Activated T-cell treated with anti-CD3 and anti-CD28 coated beads, Interleukin-2, amount 50 U/mL, for 4 hours (primary cell): ENCODE measurements at regions not wholly inside any gene's neighbourhood (a gene's known extent, or its start where the extent isn't known, plus 50 kb on each side); places are given as distances from the start of the nearest gene placed in this dataset.

ENCODE experiments used
- ATAC-seq, 2 donors: fragments of 200-7000 bp; cut with Tn5 transposase; one replicate each; pipeline ENCODE4 v1.10.0; 2021
- DNase-seq: peaks from one replicate; pipeline ENCODE4 v3.0.0-alpha.2; 2020
- H3K27me3 Mint-ChIP-seq: one replicate; pipeline ENCODE4 v1.8.0; 2021; ENCODE audit warnings: low read depth, mixed read lengths
- H3K36me3 Mint-ChIP-seq: one replicate; pipeline ENCODE4 v1.8.0; 2022; ENCODE audit warnings: mixed read lengths; ENCODE audit not compliant: insufficient read depth
- H3K4me1 Mint-ChIP-seq: one replicate; pipeline ENCODE4 v1.8.0; 2021; ENCODE audit warnings: low read depth, mixed read lengths
- H3K4me3 Mint-ChIP-seq: one replicate; pipeline ENCODE4 v1.8.0; 2021; ENCODE audit warnings: mild to moderate bottlenecking, moderate library complexity, mixed read lengths
- H3K9me3 Mint-ChIP-seq: one replicate; pipeline ENCODE4 v1.8.0; 2021; ENCODE audit warnings: mixed read lengths

DNA sequence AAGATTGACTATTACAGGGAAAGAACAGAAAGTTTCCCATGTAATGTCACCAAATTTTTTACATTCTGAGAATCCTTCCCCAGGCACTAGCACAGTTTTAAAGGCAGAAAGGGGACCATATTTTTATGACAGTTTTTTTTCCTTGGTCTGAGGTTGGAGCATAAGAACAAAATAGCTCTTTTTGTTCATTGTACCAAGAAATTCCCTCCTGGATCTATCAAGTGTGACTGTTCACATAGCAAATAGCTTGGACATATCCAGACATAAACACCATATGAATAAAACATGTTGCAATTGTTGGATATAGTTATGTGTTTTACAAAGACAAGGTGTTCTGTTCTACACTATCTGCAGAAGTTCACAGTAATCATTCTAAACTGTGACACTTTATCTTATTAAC is 182.4 kb upstream of the ADGRL2 start:
- Mint-ChIP-seq H3K36me3 (peaks cover 2% of the 10 kb centered on the region), H3K9me3 (peaks cover 7% of the 10 kb centered on the region), H3K4me1 (no peaks in the 10 kb centered on the region), H3K4me3 (no peak overlapping the region), H3K27me3 (no peaks in the 10 kb centered on the region)
- ATAC-seq (no peak), DNase-seq (no peak)

DNA sequence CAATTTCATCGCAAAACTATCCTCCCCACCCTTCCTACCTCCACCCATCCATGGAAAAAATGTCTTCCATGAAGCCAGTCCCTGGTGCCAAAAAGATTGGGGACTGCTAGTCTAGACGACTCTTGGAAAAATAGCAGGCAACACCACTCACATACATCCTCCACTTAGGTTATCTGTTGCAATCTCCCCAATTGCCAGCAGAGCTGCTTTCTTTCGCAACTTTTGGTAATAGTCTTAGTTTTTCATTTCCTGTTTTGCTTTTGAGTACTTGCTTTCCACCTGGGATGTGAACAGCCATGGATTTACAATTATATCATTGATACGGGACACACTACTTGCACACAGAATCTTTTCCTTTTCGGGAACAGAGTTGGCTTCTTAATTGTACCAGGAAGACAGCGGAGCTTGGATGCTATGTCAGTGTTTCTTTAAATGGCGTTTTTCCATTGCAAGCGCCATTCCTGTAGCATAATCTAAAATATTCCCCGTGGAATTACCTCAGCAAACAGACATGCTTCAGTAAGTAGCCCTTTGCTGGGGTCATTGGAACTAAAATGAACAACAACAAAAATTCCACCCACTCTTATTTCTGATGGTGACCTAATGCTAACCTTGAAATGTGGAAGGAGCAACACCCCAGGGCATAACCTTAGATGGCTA is 183.3 kb upstream of the ADGRL2 start:
- no peaks in the 10 kb centered on the region for H3K27me3 Mint-ChIP-seq
- H3K9me3 Mint-ChIP-seq = peaks cover 5% of the 10 kb centered on the region
- ATAC-seq = no peak
- no peaks in the 10 kb centered on the region for H3K36me3 Mint-ChIP-seq
- no peak overlapping the region for H3K4me3 Mint-ChIP-seq
- H3K4me1 Mint-ChIP-seq = no peaks in the 10 kb centered on the region
- DNase-seq = no peak

DNA sequence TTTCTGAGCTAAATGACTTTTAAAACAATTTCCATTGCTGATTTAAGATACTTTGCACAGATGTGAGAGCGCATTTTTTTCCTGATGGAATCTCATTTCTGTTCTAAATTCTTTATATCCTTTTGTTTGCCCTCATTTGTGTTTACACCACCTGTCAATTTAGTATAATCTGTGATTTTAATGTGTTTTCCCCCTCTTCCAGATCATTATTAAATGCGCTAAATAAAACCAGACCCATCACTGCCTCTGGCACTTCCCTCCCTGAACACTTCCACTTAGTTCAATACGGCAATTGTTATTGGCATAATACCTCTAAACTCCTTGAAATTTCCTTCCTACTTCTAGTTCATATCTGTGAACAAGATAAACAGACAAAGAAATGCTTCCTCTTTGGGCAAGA is 186.9 kb upstream of the ADGRL2 start:
- peaks cover 5% of the 10 kb centered on the region for H3K9me3 Mint-ChIP-seq
- DNase-seq = no peak
- ATAC-seq = no peak
- H3K4me1 Mint-ChIP-seq = no peaks in the 10 kb centered on the region
- no peak overlapping the region for H3K4me3 Mint-ChIP-seq
- H3K27me3 Mint-ChIP-seq = no peaks in the 10 kb centered on the region
- no peaks in the 10 kb centered on the region for H3K36me3 Mint-ChIP-seq

DNA sequence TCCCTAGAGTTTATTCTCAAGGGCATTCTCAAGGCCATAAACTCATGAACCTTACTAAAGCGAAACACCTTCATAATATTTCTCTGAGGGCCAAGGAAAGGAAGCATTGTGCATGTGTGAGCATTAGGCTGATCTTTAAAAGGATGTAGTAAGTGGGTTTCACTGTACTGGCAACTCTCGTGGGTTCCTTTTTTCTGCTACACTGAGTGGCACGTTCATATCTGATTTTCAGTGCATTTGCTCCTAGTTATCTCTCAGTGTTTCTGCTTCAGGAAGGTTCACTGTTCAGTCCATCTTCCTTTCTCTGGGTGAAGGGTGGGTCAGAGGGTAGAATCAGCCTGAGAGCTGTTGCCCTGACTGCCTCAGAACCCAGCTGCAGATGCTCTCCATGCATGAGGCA is 192.8 kb upstream of the ADGRL2 start:
- no peaks in the 10 kb centered on the region for H3K36me3 Mint-ChIP-seq
- H3K4me3 Mint-ChIP-seq = no peak overlapping the region
- no peaks in the 10 kb centered on the region for H3K4me1 Mint-ChIP-seq
- peaks cover 3% of the 10 kb centered on the region for H3K9me3 Mint-ChIP-seq
- no peaks in the 10 kb centered on the region for H3K27me3 Mint-ChIP-seq
- DNase-seq (no peak), ATAC-seq (no peak)

DNA sequence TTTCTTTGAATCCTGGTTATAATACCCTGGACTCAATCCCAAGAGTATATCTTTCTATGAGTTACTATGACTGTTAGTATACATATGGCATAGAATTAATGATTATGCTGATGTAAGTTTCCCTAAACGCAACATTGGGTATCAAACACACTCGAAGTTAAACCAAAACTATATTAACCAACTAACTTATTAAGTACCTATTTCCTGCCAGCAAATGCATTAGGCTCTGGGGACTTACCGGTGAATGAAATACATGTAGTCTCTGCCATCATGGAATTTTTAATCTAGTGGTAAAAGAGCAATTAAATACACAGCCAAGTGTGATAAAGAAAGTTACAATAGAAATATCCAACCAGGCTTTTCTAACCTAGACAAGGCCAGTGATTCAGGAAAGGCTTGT is 193.6 kb upstream of the ADGRL2 start:
- H3K4me1 Mint-ChIP-seq = no peaks in the 10 kb centered on the region
- no peak for DNase-seq
- H3K27me3 Mint-ChIP-seq = no peaks in the 10 kb centered on the region
- no peak for ATAC-seq
- H3K9me3 Mint-ChIP-seq = peaks cover 3% of the 10 kb centered on the region
- no peak overlapping the region for H3K4me3 Mint-ChIP-seq
- no peaks in the 10 kb centered on the region for H3K36me3 Mint-ChIP-seq

DNA sequence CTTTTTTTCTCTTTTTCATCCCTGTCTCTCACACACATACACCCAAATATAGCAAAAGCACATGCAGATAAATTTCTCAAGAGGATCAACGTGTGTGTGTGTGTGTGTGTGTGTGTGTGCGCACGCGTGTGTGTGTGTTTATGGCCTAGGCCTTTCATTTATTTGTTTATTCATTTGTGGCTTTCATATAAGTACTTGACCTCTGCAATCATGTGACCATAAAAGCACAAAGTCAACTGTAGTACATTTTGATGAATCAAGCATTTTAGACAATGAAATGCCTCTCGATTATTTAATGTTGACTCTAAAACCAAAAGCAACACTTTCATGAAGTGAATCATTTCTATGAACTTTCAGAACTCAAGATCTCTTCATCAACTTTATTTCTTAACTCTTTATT is 194.1 kb upstream of the ADGRL2 start:
- peaks cover 3% of the 10 kb centered on the region for H3K9me3 Mint-ChIP-seq
- no peaks in the 10 kb centered on the region for H3K4me1 Mint-ChIP-seq
- no peak for ATAC-seq
- no peaks in the 10 kb centered on the region for H3K36me3 Mint-ChIP-seq
- no peaks in the 10 kb centered on the region for H3K27me3 Mint-ChIP-seq
- no peak for DNase-seq
- no peak overlapping the region for H3K4me3 Mint-ChIP-seq

DNA sequence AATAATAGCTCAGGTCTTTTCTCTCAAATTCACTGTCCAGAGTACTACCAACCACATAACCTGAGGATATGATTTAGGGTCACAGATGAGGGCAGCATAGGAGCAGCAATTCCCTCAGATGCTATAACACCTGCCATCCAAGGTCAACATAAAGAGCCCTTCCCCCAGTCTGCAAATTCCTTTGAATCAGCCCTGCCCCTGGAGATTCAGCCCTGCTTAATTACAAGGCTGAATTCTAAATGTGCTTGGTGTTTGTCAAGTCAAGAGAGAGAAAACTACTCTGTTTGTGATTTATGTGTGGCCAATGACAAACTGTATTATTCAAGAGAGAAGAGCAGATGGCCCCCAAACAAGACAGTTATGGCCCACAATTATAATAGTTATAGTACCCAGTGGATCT is 195.7 kb upstream of the ADGRL2 start:
- ATAC-seq = no peak
- Mint-ChIP-seq H3K27me3 (no peaks in the 10 kb centered on the region), H3K4me1 (no peaks in the 10 kb centered on the region), H3K4me3 (no peak overlapping the region), H3K36me3 (no peaks in the 10 kb centered on the region), H3K9me3 (peaks cover 7% of the 10 kb centered on the region)
- DNase-seq = no peak

DNA sequence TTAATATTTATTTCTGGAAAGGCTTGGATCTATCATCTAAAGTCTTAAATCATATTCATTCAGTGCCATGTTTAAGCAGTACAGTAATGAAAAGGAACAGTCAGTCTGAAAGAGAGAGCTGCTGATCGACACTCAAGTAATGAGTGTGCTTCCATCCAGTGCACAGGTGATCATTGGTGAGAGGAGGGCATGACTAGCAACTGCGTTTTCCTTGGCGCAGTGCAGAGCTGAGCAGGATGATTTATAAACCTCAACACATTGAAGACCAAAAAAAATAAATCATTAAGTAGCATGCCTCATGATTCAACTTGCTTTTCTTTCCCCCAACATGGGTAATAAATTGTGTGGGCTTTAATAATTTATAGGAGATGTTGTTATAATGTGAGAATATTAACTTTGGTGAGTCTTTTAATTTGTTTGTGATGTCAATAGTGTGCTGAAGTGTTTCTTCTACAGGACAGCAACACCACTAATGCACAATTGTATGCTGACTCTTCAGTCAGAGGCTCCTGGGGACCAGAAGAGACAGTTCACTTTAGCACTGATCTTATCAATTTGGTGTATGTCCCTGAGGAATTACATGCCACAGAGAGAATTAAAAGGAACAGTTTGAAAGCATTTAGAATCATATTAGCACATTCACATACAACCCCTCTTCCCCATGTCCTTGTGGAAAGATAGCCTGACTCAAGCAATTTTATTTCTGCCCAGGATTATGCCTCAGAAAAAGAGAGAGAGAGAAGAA is 199.7 kb upstream of the ADGRL2 start:
- DNase-seq = no peak
- Mint-ChIP-seq H3K4me3 (no peak overlapping the region), H3K4me1 (no peaks in the 10 kb centered on the region), H3K36me3 (no peaks in the 10 kb centered on the region), H3K9me3 (peaks cover 8% of the 10 kb centered on the region), H3K27me3 (no peaks in the 10 kb centered on the region)
- ATAC-seq = no peak

DNA sequence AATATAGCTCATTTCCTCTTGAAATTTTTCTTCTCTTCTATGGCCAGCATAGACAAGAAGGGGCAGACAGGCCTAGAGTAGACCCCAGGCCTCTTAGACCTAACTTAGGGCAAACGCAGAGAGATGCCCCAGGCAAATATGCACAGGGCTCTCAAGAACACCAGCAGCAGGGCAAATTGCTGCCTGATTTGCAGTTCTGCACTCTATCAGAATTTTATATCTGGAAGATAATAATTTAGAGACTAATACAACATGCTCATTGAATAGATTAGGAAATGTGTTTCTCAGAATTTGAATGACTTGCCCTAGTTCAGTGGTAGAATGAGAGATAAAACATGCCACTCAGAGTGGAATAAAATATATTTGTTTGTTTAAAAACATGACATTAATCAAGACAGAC is 200.4 kb upstream of the ADGRL2 start:
- no peaks in the 10 kb centered on the region for H3K27me3 Mint-ChIP-seq
- no peaks in the 10 kb centered on the region for H3K4me1 Mint-ChIP-seq
- DNase-seq = no peak
- no peak overlapping the region for H3K4me3 Mint-ChIP-seq
- no peaks in the 10 kb centered on the region for H3K36me3 Mint-ChIP-seq
- no peak for ATAC-seq
- H3K9me3 Mint-ChIP-seq = peaks cover 5% of the 10 kb centered on the region

DNA sequence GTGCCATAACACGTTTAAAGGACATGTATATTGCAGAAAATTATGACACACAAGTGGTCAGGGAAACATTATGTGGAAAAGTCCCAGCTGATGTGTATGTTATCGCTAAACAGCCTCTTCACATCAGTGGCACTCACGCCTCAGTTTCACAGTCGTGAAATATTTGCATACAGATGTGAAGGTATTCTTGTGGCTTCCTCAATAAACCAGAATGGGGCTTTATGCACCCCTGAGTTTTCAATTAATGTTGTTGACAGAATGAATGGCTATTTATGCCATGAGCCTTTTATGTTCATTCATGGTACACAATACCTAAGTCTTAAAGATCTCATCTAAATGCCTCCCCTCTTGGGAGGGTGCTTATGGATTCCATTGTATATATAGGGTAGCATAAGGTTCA is 202.1 kb upstream of the ADGRL2 start:
- Mint-ChIP-seq H3K27me3 (no peaks in the 10 kb centered on the region), H3K36me3 (no peaks in the 10 kb centered on the region), H3K9me3 (peaks cover 10% of the 10 kb centered on the region), H3K4me1 (no peaks in the 10 kb centered on the region), H3K4me3 (no peak overlapping the region)
- no peak for DNase-seq
- ATAC-seq = no peak

DNA sequence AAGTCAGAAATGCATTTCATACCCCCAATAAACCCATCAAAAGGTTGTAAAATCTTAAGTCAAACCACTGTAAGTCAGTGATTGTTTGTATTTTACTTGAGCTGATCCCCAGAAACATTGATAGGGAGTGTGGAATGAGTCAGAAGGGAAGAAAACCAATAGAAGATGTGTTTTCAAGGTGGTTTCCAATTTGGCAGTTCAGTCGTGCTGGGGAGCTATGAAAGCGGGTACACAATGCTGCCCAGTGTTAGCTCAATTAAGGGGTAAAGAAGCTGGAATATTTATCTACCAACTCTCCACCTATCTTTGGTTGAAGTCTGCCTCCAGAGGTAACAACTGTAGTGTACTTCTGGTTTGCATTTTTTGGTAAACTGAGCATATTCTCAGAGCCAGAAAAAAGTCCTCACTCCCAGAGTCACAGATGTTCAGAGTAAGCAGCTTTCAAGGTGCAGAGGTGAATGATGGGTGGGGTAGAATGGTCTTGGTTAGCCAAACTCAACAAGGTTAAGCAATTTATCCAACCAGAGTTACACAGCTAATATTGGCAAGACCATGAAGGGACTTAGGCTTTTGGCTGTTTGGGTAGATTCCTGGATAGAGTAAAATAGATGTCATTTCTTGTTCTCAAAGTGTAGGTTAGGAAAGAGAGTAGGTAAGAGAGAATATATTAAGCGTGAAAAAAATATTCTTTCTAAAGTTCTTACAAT is 202.9 kb upstream of the ADGRL2 start:
- DNase-seq (no peak), ATAC-seq (no peak)
- no peaks in the 10 kb centered on the region for H3K27me3 Mint-ChIP-seq
- H3K4me3 Mint-ChIP-seq = no peak overlapping the region
- no peaks in the 10 kb centered on the region for H3K36me3 Mint-ChIP-seq
- H3K4me1 Mint-ChIP-seq = no peaks in the 10 kb centered on the region
- H3K9me3 Mint-ChIP-seq = peaks cover 10% of the 10 kb centered on the region

DNA sequence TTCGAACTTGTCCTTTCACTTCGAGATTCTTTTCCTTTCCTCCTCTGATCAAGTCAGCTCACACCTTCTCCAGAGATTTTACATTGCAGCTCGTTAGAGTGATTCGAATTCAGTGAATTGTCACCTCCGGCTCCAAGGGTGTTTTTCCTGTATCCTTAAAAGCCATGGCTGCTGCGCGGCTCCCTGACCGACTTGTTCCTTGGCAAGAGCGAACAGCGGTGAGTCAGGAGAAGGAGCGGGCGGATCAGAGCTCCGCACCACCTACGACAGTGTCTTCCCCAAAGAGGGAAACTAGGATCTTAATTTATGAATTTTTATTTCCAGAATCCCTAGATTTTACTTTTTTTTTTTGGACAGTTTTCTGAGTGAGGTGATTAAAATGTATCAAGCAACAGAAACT is 204.4 kb upstream of the ADGRL2 start:
- H3K4me1 Mint-ChIP-seq = no peaks in the 10 kb centered on the region
- H3K27me3 Mint-ChIP-seq = no peaks in the 10 kb centered on the region
- no peaks in the 10 kb centered on the region for H3K36me3 Mint-ChIP-seq
- no peak overlapping the region for H3K4me3 Mint-ChIP-seq
- ATAC-seq (no peak), DNase-seq (no peak)
- H3K9me3 Mint-ChIP-seq = peaks cover 10% of the 10 kb centered on the region

DNA sequence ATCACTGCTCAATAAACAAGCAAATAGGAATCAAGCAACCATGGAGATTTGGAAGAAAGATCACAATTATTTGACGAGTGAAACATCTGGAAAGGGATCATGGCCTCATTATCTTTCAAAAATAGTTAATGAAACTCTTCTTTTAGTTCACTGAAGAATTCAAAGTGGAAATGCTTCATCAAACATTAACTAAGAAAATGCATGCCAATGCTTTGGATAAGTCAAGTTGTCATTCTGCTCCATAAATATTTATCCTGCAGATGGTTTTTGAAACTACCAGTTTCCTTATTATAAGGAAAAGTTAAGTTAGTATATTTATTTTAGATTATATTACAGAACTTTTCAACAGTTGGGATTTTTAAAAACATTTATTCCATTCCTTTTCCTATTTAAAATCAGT is 206.5 kb upstream of the ADGRL2 start:
- DNase-seq (no peak), ATAC-seq (no peak)
- Mint-ChIP-seq H3K36me3 (no peaks in the 10 kb centered on the region), H3K9me3 (peaks cover 9% of the 10 kb centered on the region), H3K4me1 (no peaks in the 10 kb centered on the region), H3K27me3 (no peaks in the 10 kb centered on the region), H3K4me3 (no peak overlapping the region)

DNA sequence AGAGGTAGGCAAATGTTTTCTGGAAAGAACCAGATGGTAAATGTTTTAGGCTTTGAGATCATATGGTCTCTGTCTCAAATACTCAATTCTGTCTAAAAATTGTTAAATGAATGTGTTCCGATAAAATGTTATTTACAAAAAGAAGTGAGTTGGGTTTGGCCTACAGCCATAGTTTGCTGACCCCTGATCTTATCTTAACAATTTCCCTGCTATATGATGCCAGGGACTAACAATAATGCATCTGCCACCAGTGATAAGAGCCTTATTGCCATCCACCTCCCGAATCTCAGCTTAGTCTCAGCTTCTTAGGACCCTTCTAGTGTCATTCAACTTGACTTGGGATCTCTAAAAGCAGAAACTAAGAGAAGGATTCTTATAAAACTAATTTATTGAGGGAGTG is 208.5 kb upstream of the ADGRL2 start:
- Mint-ChIP-seq H3K27me3 (no peaks in the 10 kb centered on the region), H3K36me3 (no peaks in the 10 kb centered on the region), H3K4me3 (no peak overlapping the region), H3K4me1 (no peaks in the 10 kb centered on the region), H3K9me3 (peaks cover 9% of the 10 kb centered on the region)
- ATAC-seq (no peak), DNase-seq (no peak)

DNA sequence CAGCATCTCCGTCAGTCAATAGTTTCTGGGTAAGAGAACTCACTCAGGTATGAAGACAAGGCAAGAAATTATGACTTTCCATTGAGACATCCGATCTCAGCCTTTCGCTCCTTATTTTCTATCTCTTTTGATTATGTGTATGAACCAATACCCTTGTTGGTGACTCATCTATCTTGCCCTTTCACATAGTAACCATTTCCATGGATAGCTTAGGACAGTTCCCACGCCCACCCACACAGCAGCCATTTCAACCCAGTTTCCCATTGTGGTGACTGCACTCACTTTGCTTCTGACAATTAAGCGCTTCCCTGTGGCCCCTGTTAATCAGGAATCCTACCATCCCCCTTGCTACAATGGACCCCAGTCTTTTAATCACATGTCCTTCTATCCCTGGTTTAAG is 210.6 kb upstream of the ADGRL2 start:
- Mint-ChIP-seq H3K4me1 (no peaks in the 10 kb centered on the region), H3K4me3 (no peak overlapping the region), H3K9me3 (peaks cover 7% of the 10 kb centered on the region), H3K27me3 (no peaks in the 10 kb centered on the region), H3K36me3 (no peaks in the 10 kb centered on the region)
- no peak for DNase-seq
- ATAC-seq = no peak
